Central memory CD8-positive, alpha-beta T cell (primary cell): ENCODE measurements at regions not wholly inside any gene's neighbourhood (a gene's known extent, or its start where the extent isn't known, plus 50 kb on each side); places are given as distances from the start of the nearest gene placed in this dataset.

ENCODE experiments used
- ATAC-seq: fragments of 150-1000 bp; cut with Tn5 transposase; replicated peaks from 2 replicates; pipeline ENCODE4 v1.10.0; 2022; ENCODE audit warnings: mild to moderate bottlenecking, moderate FRiP score, moderate number of reproducible peaks; ENCODE audit not compliant: poor library complexity, severe bottlenecking; ENCODE audit errors: extremely low read depth
- DNase-seq, 2 donors: peaks; one replicate each; pipeline ENCODE4 v3.0.0; 2021; ENCODE audit warnings: low spot score in 2 of 2
- H3K27ac Mint-ChIP-seq: one replicate; pipeline ENCODE4 v1.8.0; 2022; ENCODE audit warnings: low read depth, mild to moderate bottlenecking, moderate library complexity, mixed read lengths
- H3K27me3 Mint-ChIP-seq: one replicate; pipeline ENCODE4 v1.8.0; 2022; ENCODE audit warnings: mixed read lengths
- H3K36me3 Mint-ChIP-seq: one replicate; pipeline ENCODE4 v1.8.0; 2022; ENCODE audit warnings: mild to moderate bottlenecking, moderate library complexity, mixed read lengths; ENCODE audit not compliant: insufficient read depth
- H3K4me1 Mint-ChIP-seq: one replicate; pipeline ENCODE4 v1.8.0; 2022; ENCODE audit warnings: mixed read lengths
- H3K4me3 Mint-ChIP-seq: one replicate; pipeline ENCODE4 v1.8.0; 2022; ENCODE audit warnings: mild to moderate bottlenecking, moderate library complexity, mixed read lengths
- H3K9me3 Mint-ChIP-seq: one replicate; pipeline ENCODE4 v1.8.0; 2022; ENCODE audit warnings: mixed read lengths

- Mint-ChIP-seq H3K4me1 (peaks cover 6% of the 10 kb centered on the region), H3K36me3 (peaks cover 1% of the 10 kb centered on the region), H3K27ac (no peak overlapping the region), H3K9me3 (no peaks in the 10 kb centered on the region), H3K4me3 (no peak overlapping the region), H3K27me3 (peaks cover 13% of the 10 kb centered on the region)
- ATAC-seq (no peak), DNase-seq (no peak)
Measured at GRCh38 chr2:216299588-216299987, 72.7 kb downstream of the MARCHF4 start.

GRCh38 chr2:216298719-216299495 is 73.4 kb downstream of the MARCHF4 start:
- Mint-ChIP-seq H3K4me3 (no peak overlapping the region), H3K36me3 (peaks cover 1% of the 10 kb centered on the region), H3K27me3 (peaks cover 13% of the 10 kb centered on the region), H3K4me1 (peaks cover 6% of the 10 kb centered on the region), H3K27ac (no peak overlapping the region), H3K9me3 (no peaks in the 10 kb centered on the region)
- DNase-seq (no peak), ATAC-seq (no peak)

- Mint-ChIP-seq H3K27me3 (peaks cover 13% of the 10 kb centered on the region), H3K27ac (no peak overlapping the region)
Measured at GRCh38 chr2:216296856-216297255, 75.4 kb downstream of the MARCHF4 start.

GRCh38 chr2:216294305-216294704 is 78.0 kb downstream of the MARCHF4 start:
- Mint-ChIP-seq H3K36me3 (no peaks in the 10 kb centered on the region), H3K4me3 (no peak overlapping the region), H3K27me3 (no peaks in the 10 kb centered on the region), H3K4me1 (peaks cover 6% of the 10 kb centered on the region), H3K9me3 (no peaks in the 10 kb centered on the region), H3K27ac (no peak overlapping the region)
- DNase-seq (no peak), ATAC-seq (no peak)

More at GRCh38 chr2:216296856-216297255, 75.4 kb downstream of the MARCHF4 start:
- H3K4me3 Mint-ChIP-seq, result no peak overlapping the region
- no peaks in the 10 kb centered on the region for H3K36me3 Mint-ChIP-seq
- H3K4me1 Mint-ChIP-seq, result peaks cover 6% of the 10 kb centered on the region
- ATAC-seq (no peak), DNase-seq (no peak)
- H3K9me3 Mint-ChIP-seq, result no peaks in the 10 kb centered on the region

GRCh38 chr2:216293883-216294282 is 78.4 kb downstream of the MARCHF4 start:
- Mint-ChIP-seq H3K27ac (no peak overlapping the region), H3K27me3 (no peaks in the 10 kb centered on the region), H3K36me3 (no peaks in the 10 kb centered on the region), H3K9me3 (no peaks in the 10 kb centered on the region), H3K4me3 (no peak overlapping the region), H3K4me1 (peaks cover 6% of the 10 kb centered on the region)
- ATAC-seq (no peak), DNase-seq (no peak)

GRCh38 chr2:216292886-216293301 is 79.4 kb downstream of the MARCHF4 start:
- Mint-ChIP-seq H3K4me1 (peaks cover 6% of the 10 kb centered on the region), H3K4me3 (no peak overlapping the region), H3K27me3 (no peaks in the 10 kb centered on the region), H3K36me3 (no peaks in the 10 kb centered on the region), H3K9me3 (no peaks in the 10 kb centered on the region), H3K27ac (no peak overlapping the region)
- ATAC-seq, result no peak
- no peak for DNase-seq

- no peak for ATAC-seq
- Mint-ChIP-seq H3K27ac (no peak overlapping the region), H3K27me3 (no peaks in the 10 kb centered on the region)
Measured at GRCh38 chr2:216292475-216292874, 79.8 kb downstream of the MARCHF4 start.

GRCh38 chr2:216289470-216289869 is 82.8 kb downstream of the MARCHF4 start:
- H3K27ac Mint-ChIP-seq, result no peak overlapping the region
- DNase-seq, result no peak
- H3K36me3 Mint-ChIP-seq, result no peaks in the 10 kb centered on the region
- peaks cover 11% of the 10 kb centered on the region for H3K27me3 Mint-ChIP-seq
- no peaks in the 10 kb centered on the region for H3K4me1 Mint-ChIP-seq
- no peak for ATAC-seq
- H3K9me3 Mint-ChIP-seq, result no peaks in the 10 kb centered on the region
- no peak overlapping the region for H3K4me3 Mint-ChIP-seq

More at GRCh38 chr2:216292475-216292874, 79.8 kb downstream of the MARCHF4 start:
- DNase-seq, result no peak
- Mint-ChIP-seq H3K36me3 (no peaks in the 10 kb centered on the region), H3K4me3 (no peak overlapping the region), H3K9me3 (no peaks in the 10 kb centered on the region), H3K4me1 (peaks cover 6% of the 10 kb centered on the region)

- Mint-ChIP-seq H3K9me3 (no peaks in the 10 kb centered on the region), H3K4me1 (no peaks in the 10 kb centered on the region), H3K27me3 (peaks cover 11% of the 10 kb centered on the region), H3K27ac (no peak overlapping the region), H3K36me3 (no peaks in the 10 kb centered on the region), H3K4me3 (no peak overlapping the region)
- DNase-seq, result no peak
- no peak for ATAC-seq
Measured at GRCh38 chr2:216287251-216287650, 85.0 kb downstream of the MARCHF4 start.

GRCh38 chr2:216286616-216287231 is 85.6 kb downstream of the MARCHF4 start:
- Mint-ChIP-seq H3K4me1 (no peaks in the 10 kb centered on the region), H3K27ac (no peak overlapping the region), H3K4me3 (no peak overlapping the region), H3K9me3 (no peaks in the 10 kb centered on the region), H3K27me3 (peaks cover 11% of the 10 kb centered on the region), H3K36me3 (no peaks in the 10 kb centered on the region)
- ATAC-seq (no peak), DNase-seq (no peak)

- ATAC-seq, result no peak
- Mint-ChIP-seq H3K4me3 (no peak overlapping the region), H3K9me3 (no peaks in the 10 kb centered on the region), H3K4me1 (no peaks in the 10 kb centered on the region), H3K36me3 (no peaks in the 10 kb centered on the region), H3K27ac (no peak overlapping the region), H3K27me3 (peaks cover 11% of the 10 kb centered on the region)
- DNase-seq, result no peak
Measured at GRCh38 chr2:216285701-216286100, 86.6 kb downstream of the MARCHF4 start.

GRCh38 chr2:216284708-216285107 is 87.6 kb downstream of the MARCHF4 start:
- no peak overlapping the region for H3K27ac Mint-ChIP-seq
- H3K4me3 Mint-ChIP-seq, result no peak overlapping the region
- DNase-seq (no peak), ATAC-seq (no peak)
- H3K27me3 Mint-ChIP-seq, result peaks cover 11% of the 10 kb centered on the region
- no peaks in the 10 kb centered on the region for H3K9me3 Mint-ChIP-seq
- H3K36me3 Mint-ChIP-seq, result no peaks in the 10 kb centered on the region
- no peaks in the 10 kb centered on the region for H3K4me1 Mint-ChIP-seq
